Choroid plexus epithelial cell (primary cell): ENCODE measurements at regions not wholly inside any gene's neighbourhood (a gene's known extent, or its start where the extent isn't known, plus 50 kb on each side); places are given as distances from the start of the nearest gene placed in this dataset.

Experiments used
- DNase-seq: peaks from one replicate; pipeline ENCODE4 v3.0.0-alpha.2; 2010; ENCODE audit warnings: low read depth
- H3K4me3 ChIP-seq: 2 replicates; pipeline ENCODE4 v1.5.1; 2011; ENCODE audit warnings: low read depth, mild to moderate bottlenecking, control low read depth, low read length, moderate library complexity
- TF ChIP-seq, protein P1 (sequence below): conservative IDR thresholded peaks from 2 replicates; pipeline ENCODE4 v1.5.1; 2011; ENCODE audit warnings: low read depth, mild to moderate bottlenecking, control low read depth, inconsistent platforms, low read length, moderate library complexity

GRCh38 chr13:22064854-22065620 is 394.2 kb downstream of the FGF9 start:
- no peak for DNase-seq
- H3K4me3 ChIP-seq: no peak overlapping the region
- TF ChIP-seq, protein P1, sequence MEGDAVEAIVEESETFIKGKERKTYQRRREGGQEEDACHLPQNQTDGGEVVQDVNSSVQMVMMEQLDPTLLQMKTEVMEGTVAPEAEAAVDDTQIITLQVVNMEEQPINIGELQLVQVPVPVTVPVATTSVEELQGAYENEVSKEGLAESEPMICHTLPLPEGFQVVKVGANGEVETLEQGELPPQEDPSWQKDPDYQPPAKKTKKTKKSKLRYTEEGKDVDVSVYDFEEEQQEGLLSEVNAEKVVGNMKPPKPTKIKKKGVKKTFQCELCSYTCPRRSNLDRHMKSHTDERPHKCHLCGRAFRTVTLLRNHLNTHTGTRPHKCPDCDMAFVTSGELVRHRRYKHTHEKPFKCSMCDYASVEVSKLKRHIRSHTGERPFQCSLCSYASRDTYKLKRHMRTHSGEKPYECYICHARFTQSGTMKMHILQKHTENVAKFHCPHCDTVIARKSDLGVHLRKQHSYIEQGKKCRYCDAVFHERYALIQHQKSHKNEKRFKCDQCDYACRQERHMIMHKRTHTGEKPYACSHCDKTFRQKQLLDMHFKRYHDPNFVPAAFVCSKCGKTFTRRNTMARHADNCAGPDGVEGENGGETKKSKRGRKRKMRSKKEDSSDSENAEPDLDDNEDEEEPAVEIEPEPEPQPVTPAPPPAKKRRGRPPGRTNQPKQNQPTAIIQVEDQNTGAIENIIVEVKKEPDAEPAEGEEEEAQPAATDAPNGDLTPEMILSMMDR: no peak

- H3K4me3 ChIP-seq: no peak overlapping the region
- no peak for DNase-seq
- TF ChIP-seq, protein P1: no peak
Measured at GRCh38 chr13:22073718-22074117, 402.8 kb downstream of the FGF9 start.

GRCh38 chr13:22074403-22074802 is 403.5 kb downstream of the FGF9 start:
- no peak overlapping the region for H3K4me3 ChIP-seq
- no peak for DNase-seq
- TF ChIP-seq, protein P1: no peak

DNA sequence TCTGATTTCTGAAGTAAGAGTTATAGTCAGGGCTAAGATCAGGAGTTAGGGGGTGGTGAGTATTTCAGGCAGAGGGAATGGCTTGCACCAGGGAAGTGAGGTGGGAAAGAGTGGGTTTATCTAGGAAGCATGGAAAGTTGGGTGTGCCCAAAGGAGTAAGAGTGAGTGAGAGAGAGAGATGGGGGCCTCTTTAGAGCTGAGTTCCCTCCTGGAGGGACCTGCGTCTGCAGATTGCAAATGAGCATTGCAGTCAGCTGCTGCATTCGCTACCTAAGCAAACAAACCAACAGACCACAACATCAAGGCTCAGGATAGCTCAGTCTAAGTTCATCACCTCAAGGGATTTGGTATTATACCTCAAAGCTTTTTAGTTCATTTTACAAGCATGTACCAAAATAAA is 405.8 kb downstream of the FGF9 start:
- DNase-seq: no peak
- TF ChIP-seq, protein P1: no peak
- H3K4me3 ChIP-seq: no peak overlapping the region

- DNase-seq: no peak
- TF ChIP-seq, protein P1: no peak
- no peak overlapping the region for H3K4me3 ChIP-seq
Measured at GRCh38 chr13:22077205-22077683, 406.4 kb downstream of the FGF9 start.

- DNase-seq: no peak
- TF ChIP-seq, protein P1: no peak
- H3K4me3 ChIP-seq: no peak overlapping the region
Measured at GRCh38 chr13:22077764-22078163, 406.9 kb downstream of the FGF9 start.

DNA sequence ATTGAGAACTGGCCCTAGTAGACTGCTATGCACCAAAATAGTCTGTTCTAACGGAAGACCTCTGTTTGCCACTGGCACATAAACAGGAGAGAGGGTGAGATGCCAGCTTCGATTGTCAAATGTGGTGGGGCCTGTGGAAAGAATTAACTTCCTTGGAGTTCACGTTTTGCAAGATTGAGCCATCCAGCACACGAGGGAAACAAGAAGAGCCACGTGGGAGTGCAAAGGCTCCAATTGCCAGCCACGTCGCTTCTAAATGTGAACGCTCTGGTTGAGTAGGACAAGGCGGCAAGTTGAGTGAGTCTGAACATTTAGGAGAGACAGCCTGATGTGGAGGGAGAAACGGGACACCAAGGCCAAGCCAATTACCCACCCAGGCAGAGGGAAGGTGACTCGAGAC is 409.1 kb downstream of the FGF9 start:
- DNase-seq: no peak
- TF ChIP-seq, protein P1: no peak
- H3K4me3 ChIP-seq: no peak overlapping the region
